Erythroblast (primary cell): ENCODE measurements at regions not wholly inside any gene's neighbourhood (a gene's known extent, or its start where the extent isn't known, plus 50 kb on each side); places are given as distances from the start of the nearest gene placed in this dataset.

Experiments
- DNase-seq, 2 experiments: peaks; one replicate each; lab custom pipeline; 2025; lab: John Stamatoyannopoulos, UW
- GATA1 ChIP-seq: IDR thresholded peaks from 2 replicates; pipeline ENCODE4 v1.6.1; 2011; ENCODE audit warnings: low read depth, mild to moderate bottlenecking, control low read depth, low read length, moderate library complexity
- POLR2A ChIP-seq: IDR thresholded peaks from 2 replicates; pipeline ENCODE4 v1.6.1; 2011; ENCODE audit warnings: mild to moderate bottlenecking, low read length

DNA sequence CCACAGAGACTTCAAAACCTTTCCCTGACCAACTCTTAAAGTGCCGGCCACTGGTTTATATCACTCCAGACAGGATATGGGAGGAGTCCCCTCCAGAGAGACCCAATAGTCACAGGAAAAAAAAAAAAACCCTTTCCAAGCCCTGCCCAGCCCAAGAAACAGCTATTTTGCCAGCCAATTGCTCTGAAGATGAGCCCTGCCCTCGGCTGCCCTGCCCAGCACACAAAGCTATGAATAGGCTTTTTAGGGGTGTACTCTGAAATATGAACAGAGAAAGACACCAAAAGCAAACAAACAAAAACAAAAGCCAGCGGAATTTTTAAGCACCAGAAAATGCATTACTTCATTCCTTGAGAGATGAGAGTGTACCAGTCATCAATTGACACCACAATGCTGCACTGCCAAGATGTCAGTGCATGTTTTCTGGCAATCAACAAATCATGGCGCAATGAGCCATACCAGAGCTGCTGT is 275.1 kb downstream of the C6orf118 start:
- DNase-seq = no peak

DNA sequence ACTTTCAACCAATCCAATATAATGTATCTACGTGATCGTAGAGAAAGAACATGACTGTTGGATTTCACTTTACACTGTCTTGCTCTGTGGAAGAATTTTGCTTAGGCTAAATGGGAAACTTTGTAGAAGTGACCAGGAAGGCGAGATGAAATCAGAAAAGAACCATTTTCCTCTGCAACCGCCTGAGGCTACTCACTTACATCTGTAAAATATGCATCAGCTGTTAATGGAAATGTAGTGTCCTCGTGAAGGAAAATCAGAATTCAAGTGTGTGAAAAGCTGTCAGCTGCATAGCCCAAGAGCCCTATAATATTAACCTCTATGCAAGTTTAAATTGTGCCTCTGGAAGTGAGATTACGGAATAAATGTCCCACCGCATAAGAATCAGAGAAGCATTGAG is 277.9 kb downstream of the C6orf118 start:
- TF ChIP-seq POLR2A = no peak
- TF ChIP-seq GATA1 = no peak
- DNase-seq = no peak

More for the DNA sequence above, 275.1 kb downstream of the C6orf118 start:
- TF ChIP-seq POLR2A (no peak), GATA1 (no peak)

DNA sequence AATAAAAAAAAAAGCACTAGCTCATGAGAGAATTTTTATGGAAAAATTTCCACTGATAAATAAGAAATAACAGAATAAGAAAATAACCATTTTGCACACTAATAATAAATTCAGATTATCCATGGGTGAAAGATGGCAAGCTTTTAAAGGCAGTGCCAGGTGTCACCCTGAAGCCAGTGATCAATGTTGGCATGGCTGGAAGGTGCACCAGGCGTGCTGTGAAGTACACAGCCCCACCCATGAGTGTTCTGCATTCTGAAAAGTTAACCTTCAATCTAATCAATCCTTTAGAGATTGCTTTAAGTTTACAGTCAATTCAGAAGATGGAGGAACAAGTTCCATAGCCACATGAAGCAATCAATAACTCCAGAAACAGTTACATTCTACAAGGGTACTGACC is 284.4 kb downstream of the C6orf118 start:
- TF ChIP-seq POLR2A (no peak), GATA1 (no peak)
- DNase-seq = no peak

DNA sequence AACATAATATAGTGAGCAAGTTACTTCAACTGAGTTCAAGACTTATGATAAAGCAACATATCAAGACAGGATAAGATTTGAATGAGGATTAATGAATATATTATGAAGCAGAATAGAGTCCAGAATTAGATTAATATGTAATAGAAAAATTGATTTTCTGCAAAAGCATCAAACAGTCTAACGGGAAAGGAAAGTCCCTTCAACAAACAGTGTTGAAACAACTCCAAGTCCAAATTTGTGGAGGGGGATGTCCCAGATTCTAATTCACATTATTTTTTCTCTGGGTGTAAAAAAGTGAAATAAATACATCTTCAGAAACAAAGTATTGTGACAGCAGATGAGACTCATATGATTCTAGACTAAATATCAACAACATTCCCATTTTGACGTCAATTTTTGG is 289.7 kb downstream of the C6orf118 start:
- TF ChIP-seq POLR2A = no peak
- TF ChIP-seq GATA1 = no peak
- DNase-seq = no peak

DNA sequence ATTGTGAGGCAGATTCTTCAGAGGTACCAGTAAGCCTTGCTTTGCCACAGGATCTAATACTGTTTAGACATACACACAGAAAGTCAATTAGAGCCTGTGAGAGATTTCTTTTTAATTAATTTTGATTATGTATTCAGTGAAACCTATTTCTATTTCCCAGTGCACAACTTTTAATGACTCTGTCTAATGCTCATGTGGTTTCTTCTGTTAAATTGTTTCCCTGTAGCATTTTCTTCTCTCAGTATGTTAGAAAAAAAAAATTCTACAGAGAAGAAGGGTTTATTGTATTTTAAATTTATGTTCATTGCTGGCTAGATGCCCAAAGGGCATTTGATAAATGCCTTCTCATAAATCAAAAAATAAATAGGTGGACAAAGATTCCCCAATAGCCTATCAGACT is 293.7 kb downstream of the C6orf118 start:
- no peak for DNase-seq
- TF ChIP-seq GATA1 (no peak), POLR2A (no peak)

DNA sequence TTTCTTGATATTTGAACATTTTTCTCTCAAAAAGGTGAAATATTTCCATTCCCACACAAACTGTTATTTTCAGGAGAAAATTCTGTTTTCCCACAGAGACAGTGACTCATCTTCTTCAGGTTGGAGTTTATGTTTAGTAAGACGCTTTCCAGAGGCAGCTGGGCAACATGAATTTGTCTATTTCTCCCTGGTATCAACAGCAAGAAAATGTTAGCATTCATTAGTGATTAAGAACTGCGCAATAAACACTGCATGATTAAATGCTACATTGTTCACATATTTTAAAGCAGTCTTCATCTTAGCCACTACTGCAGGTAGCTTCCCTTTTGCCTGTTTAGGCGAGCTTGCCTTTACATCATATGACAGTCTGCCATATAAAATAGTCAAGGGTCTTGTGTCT is 295.7 kb downstream of the C6orf118 start:
- TF ChIP-seq POLR2A = no peak
- TF ChIP-seq GATA1 = no peak

DNA sequence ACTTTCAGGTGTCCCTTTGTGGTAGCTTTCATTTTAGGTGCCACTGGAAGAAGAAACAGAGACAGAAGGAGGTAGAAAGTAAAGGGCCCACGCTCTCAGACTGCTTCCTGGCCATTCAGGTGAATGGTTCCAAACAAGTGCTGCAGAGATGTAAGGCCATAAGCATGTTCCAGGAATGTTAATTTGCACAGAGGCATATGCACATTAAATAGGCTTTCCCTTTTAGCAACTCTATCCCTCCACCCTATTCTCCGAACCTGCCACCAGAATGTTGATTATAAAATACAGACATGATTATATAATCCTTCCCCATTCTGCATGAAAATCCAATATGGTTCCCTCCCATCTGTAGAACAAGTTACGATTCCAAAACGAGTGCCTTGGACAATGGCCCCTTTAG is 297.2 kb downstream of the C6orf118 start:
- DNase-seq = no peak
- TF ChIP-seq POLR2A = no peak
- no peak for TF ChIP-seq GATA1

More for the DNA sequence above, 295.7 kb downstream of the C6orf118 start:
- DNase-seq = no peak

DNA sequence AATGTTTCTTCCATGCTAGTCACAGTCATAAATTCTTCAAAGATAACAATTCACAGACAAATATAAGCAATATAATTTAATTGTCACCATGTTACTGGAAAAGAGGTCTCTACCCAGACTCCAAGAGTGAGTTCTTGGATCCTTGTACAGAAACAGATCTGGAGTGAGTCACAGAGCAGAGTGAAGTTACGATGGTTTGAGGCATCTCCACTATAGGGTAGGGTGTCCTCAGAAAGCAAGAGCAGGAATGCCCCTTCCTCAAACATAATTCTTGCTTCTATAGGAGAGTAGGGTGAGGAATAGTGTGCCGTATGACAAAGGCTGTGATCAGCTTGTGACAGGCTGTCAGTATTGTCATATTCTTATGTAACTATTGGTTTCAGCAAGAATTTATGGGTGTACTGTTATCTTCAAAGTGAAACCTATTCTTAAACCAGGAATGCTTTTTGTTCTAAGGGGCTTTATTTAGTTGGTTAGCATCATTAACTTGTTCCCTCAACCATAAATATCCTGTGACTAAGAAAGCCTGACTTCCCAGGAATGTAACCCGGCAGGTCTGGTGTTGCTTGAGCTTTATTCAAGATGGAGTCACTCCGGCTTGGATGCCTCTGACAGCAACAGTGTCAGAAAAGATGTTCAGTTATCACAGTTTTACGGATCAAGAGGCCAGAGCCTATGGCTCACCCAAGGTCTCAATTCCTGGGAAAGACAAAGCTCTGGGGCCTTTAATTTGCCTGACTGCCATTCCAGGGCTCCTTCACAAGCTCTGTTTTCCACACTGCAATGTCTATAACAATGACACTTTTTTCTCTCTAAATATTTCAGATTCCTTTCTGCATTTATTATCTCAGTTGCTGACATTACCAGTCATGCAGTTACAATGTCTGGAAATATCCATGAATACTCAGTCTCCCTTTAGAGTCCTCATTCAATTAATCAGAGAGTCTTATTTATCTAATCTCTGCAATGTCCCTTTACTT is 298.6 kb downstream of the C6orf118 start:
- DNase-seq = no peak
- TF ChIP-seq GATA1 = no peak
- no peak for TF ChIP-seq POLR2A

DNA sequence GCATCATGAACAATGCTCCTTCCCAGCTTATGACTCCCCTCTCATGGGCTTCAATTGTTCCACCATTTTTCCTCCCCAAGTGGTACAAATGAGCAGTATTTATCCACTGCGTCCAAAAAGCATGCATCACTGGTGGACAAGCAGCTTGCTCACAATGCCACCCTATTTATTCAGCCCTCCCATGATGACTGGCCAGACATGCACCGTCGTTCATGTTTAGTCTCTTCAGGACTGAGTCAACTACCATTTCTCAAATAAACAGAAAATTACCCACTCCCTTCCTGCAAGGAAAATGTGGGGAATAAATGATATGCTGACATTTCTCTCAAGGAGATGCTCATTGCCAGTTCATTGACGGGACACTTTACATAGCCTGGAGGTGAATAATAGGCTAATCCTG is 300.4 kb downstream of the C6orf118 start:
- DNase-seq = no peak
- TF ChIP-seq POLR2A (no peak), GATA1 (no peak)

DNA sequence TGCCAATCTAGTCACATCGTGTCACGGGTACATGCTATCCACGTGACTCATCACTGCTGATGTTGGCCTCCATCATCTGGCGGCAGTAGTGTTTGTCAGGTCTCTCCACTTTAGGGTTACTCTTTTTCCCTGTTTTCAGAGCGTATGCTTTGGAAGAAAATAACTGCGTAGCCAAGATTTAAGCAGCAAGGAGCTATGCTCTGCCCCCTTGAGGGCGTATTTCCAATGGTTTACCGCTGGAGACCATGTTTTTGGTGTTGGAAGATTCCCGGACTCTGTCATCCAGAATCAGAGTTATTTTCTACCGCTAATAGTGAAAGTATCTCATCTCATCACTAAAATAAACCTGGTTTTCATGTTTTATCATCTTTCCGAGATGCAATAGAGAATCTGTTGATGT is 306.5 kb downstream of the C6orf118 start:
- TF ChIP-seq GATA1 = no peak
- TF ChIP-seq POLR2A = no peak
- DNase-seq = no peak

DNA sequence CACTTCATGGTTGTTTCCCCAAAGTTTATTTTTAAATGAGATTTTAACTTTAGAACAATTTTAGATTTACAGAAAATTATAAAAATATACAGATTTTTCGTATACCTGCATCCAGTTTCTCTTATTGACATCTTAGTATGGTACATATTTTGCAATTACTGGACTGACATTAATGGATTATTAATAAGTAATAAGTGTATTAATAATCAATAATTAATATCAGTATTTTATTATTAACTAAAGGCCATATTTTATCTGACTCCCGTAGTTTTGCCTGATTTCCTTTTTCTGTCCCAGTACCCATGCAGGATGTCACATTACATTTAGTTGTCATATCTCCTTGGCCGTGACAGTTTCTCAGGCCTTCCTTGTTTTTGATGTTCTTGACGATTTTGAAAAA is 307.0 kb downstream of the C6orf118 start:
- TF ChIP-seq GATA1 = no peak
- no peak for TF ChIP-seq POLR2A

DNA sequence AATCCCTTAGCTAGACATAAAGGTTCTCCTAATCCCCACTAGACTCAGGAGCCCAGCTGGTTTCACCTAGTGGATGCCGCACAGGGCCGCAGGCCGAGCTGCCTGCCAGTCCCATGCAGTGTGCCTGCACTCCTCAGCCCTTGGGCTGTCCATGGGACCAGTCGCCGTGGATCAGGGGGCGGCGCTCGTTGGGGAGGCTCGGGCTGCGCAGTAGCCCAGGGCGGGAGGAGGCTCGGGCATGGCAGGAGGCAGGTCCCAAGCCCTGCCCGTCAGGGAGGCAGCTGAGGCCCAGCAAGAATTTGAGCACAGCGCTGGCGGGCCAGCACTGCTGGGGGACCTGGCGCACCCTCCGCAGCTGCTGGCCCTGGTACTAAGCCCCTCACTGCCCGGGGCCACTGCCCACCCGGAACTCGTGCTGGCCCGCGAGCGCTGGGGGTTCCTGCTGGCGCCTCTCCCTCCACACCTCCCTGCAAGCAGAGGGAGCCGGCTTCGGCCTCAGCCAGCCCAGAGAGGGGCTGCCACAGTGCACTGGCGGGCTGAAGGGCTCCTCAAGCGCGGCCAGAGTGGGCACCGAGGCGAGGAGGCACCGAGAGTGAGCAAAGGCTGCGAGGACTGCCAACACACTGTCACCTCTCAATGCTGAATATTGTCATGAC is 307.8 kb downstream of the C6orf118 start:
- DNase-seq = no peak
- TF ChIP-seq GATA1 (no peak), POLR2A (no peak)

More for the DNA sequence above, 307.0 kb downstream of the C6orf118 start:
- no peak for DNase-seq

DNA sequence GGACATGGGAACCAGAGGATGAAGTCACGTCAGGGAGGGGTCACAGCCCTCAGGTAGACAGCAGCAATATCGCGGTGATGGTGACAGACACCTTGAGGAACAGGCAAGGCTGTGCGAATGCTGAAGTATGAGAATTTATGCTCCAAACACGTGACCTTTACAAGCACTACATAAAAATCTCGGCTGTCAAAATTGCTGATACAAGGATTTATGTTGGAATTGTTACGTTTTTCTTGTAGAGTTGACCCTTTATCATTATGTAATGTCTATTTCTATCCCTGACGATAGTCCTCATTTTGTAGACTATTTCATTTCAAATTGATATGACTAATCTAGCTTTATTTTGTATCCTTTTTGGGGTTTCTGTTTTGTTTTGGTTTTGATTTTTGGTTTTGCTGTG is 311.1 kb downstream of the C6orf118 start:
- TF ChIP-seq POLR2A (no peak), GATA1 (no peak)
- DNase-seq = no peak

DNA sequence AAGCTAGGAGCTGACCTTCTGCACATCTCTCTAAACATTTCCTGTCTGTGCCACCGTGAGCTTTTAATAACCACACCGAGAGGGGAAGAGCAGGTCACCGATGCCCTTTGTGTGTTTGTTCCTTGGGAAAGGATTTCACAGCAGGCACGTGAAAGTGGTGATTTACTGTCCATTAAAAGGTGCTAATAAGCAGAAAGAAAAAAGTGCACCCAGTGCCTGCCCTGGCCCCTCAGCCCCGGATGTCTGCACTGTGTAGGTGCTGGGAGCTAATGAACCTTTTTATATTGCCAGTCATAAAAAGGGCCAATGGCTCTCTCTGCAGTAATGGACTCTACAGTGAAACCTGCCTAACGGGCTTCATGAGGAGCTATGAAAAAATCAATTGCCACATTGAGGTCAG is 312.6 kb downstream of the C6orf118 start:
- DNase-seq = no peak
- no peak for TF ChIP-seq GATA1
- no peak for TF ChIP-seq POLR2A
